GM19452 (cell line): ENCODE measurements at regions not wholly inside any gene's neighbourhood (a gene's known extent, or its start where the extent isn't known, plus 50 kb on each side); places are given as distances from the start of the nearest gene placed in this dataset.

Experiments
- ATAC-seq: cut with Tn5 transposase; IDR thresholded peaks from one replicate; pipeline ENCODE4 v1.9.1; 2021; ENCODE audit not compliant: unreplicated experiment

DNA sequence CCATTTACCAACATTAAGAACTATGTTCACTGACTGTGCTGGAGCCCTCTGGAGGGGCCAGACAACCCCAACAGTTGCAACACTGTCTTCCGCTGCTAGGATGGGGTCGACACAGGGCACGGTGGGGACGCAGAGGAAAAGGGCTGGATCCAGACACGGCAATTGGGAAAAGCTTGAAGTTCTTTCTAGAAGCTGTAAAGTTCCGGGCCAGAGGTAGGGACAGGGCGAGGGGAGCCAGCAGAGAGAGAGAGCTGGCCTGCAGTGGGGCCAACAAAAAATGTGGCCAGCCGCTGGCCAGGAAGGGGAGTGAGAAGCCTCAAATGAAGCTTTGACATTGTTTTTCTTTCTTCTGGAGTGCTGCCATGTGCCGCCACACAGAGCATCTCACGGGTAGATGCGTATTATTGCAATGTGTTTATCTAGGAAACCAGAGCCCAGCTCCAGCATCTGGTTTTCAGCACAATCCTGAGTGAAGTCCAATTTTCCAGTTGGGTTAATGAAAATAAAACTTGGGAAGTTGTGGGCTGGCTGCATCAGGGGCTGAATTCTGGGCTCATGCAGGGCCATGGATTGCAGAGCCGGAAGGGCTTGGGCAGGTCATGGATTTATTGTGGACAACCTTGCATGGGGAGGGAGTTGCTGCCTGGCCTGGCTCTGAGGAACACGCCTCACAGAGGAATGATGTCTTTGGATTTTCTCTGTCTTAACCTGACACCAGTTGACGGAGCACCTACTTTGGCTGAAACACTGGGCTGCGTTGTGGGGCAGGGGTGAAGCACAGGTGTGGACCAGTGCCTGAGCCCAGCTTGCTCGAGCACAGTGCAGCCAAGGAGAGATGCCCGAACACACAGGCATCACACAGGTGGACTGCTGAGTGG is 67.6 kb upstream of the AMPD3 start:
- no peak for ATAC-seq

DNA sequence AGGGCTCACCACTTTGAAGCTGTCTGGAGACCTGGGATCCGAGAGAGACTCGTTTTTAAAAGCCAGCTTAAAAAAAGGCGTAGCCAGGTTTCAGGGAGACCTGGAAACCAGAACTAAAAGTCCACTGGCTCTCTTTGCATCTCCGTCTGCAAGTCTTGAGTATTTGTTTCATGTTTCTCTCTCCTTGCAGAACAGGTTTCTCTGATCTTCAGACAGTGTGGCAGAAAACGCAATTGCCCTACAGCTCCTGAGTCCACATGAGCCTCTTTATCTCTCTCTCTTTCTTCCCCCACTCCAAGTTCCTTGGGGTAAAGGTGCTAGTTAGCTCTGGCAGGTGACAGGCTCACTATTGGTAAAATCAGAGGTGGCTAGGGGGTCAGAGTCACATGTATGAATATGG is 67.0 kb upstream of the AMPD3 start:
- ATAC-seq = no peak

DNA sequence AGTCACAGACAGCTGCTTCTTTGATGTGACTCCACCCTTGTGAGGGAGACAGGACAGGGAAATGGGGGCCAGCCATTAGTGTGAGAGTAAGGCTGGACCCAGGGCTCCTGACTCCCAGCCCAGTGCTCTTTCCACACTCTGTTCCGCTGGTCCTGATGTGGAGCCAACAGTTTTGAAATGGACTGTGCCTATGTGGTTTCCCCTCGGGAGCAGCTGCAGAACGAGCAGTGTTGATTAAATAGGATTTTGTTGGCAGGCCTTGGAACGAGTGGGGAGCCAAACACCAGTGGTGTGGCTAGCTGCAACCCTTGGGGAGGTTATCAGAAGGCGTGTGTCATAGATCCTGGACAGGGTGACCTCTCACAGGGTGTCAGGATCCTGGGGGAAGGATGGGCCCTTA is 66.5 kb upstream of the AMPD3 start:
- ATAC-seq = no peak

DNA sequence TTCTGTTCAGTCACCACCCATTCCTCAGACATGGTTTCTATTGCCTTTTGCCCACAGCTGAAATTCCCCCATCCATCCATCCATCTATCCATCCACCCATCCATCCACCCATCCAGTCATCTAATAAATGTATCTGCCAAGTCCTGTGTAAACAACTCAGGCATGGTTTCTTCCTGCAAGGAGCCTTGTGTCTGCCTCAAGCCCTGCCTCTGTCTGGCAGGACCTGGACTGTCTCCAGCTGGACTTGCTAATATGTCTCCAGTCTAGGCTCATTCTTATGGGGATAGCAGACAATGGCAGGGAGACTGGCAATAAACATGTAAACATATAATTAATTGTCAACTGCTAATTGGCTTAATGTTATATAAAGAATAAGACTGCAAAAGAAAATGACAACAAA is 64.7 kb upstream of the AMPD3 start:
- no peak for ATAC-seq

DNA sequence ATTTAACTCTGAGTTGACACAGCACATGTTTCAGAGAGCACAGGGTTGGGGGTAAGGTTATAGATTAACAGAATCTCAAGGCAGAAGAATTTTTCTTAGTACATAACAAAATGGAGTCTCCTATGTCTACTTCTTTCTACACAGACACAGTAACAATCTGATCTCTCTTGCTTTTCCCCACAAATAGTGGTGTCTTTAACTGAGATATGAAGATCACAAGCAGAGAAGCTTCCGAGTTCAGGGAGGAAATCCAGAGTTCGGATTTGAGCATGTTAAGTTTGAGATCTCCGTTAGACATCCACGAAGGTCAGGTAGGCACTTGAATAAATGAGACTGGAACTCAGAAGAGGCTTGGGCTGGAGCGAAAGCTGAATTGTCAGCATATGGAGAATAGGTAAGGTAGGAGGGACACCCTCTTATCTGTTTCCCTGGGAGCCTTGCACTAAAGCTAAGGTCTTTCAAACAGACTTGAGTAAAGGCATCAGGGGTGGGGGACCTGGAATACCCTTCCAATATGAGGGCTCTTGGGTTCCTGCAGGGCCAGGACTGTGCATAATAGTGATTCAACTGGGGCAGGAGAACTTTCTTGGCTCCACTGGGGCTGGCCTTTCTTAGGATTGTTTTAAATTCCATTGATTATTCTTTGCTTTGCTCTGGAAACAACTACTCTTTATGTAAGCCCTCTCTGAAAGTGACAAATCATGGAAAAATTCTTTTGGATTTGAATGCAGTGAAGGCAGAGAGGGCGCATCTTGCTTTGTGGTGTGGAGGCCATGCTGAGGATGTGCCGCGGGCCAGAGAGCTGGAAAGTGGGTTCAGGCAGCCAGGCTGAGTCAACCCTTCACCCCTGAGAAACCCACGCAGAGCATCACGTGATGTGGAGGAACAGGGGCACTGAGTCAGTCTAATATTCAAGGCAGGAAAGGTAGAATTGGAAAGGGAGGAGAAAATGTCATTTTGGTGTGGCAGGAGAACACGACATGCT is 62.7 kb upstream of the AMPD3 start:
- no peak for ATAC-seq

DNA sequence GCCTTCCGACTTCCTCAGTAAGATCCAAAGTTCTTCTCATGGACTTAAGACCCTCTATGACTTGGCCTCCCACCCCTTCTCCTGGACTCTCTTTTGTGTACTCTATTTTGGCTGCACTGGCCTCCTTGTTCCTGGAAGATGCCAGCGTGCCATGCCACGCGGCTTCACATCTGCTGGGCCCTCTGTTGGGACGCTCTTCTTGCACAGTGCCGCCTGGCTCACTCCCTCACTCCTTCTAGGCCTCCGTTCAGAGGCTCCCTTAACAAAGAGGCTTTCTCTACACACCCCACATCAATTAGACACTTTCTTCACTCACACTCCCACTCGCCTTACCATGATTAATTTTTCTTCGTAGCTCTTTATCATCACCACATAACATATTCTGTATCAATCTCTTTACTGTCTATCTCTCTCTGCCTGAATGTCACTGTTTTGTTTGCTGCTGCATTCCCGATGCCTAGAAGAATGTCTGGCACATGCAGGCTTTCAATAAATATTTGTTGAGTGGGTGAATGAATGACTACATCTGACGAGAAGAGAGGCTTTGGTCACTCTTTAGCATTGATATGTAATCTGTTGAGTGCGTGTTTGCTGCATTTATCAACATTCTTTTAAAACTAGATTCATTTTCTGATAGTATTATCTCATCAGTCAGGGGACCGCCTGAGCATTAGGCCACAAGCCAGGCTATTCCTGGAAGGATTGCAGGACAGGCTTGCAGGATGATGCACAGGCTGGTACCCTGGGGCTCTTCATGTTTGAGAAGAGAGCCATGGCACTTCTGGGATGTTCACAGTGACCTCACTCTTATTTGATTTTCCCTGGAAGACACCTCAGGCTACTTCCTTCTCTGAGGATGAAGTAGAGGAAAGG is 60.6 kb upstream of the AMPD3 start:
- no peak for ATAC-seq

DNA sequence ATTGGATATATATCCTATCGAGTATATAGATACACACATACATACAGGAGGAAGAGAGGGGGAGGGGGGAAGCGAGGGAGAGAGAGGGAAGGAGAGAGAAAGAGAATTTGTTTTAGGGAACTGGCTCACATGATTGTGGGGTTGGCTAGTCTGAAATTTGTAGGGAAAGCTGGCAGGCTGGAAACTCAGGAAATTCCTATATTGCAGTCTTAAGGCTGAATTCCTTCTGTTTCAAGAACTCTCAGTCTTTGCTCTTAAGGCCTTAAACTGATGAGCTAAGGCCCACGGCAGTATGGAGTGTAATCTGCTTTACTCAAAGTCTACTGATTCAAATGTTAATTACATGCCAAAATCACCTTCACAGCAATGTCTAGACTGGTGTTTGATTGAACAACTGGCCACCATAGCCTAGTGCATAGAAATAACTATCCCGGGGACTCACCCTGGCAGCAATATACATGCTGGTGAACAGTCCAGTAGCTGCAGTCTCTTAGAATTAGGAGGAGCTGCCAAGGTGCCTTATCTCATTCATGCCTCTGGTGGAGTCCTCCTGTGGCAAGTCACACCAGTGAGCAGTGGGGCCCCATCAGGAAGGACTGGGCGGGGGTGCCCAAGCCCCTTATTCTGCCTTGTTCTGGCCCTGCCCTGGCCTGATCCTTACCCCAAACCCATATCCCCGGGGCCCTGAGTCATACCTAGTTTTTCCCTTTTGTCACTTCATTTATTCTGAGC is 59.7 kb upstream of the AMPD3 start:
- no peak for ATAC-seq

DNA sequence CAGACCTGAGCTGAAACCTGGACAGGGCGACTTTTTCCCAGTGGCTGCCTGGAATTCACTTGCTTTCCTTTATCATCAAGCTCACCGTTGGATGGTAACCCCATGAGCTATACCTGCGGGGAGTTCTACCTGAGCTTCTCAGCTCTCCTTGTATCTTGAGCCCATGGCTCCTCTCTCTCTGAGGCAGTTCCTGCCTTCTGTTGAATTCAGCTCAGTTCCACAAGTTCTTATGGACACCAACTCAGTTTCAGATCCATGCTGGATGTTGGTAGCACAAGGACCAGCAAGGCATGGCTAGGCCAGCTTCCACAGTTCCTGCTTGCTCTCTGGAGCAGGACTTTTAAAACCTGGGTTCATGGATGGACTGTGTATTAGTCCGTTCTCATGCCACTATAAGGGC is 58.3 kb upstream of the AMPD3 start:
- ATAC-seq = no peak

DNA sequence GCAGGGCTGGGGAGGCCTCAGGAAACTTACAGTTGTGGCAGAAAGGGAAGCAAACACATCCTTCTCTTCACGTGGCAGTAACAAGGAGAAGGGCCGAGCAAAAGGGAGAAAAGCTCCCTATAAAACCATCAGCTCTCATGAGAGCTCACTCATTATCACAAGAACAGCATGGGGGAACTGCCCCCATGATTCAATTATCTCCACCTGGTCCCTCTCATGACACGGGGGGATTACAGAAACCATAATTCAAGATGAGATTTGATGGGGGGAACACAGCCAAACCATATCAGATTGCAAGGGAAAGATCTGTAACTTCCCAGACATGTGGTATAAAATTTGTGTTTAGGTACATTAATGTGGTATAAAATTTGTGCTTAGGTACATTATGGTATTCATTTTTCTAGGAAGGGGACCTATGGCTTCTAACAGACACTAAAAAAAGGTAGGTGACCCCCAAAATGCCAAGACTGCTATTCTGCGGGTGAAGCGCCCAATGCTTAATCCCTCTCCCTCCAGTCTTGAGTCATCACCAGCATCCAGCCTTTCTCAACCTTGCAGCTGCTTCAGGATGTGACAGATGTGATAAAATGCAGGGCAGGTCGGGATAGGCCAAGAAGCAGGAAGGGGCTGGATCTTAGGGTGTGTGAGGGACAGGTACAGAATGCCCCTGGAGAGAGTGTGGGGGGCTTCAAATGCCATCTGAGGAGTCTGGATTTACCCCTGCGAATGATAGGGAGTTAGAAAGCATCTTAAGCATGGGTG is 57.7 kb upstream of the AMPD3 start:
- no peak for ATAC-seq

DNA sequence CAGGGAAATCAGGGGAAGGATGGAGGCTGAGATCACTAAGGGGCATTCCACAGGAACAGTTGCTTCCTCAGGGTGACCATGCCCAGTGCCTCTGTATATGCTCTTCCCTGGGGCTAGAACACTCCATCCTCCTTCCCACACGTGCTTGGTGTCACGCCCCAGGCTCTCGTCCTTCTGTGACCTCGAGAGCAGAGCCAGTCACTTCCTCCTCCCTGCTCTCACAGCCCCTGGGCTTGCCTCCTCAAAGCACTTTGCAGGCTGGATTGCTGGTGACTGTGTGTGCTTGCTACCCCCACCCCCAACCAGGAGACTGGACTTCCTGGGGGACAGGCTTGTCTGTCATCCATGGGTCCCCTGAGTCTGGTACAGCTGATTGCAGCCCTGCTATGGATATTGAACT is 56.5 kb upstream of the AMPD3 start:
- ATAC-seq = no peak

DNA sequence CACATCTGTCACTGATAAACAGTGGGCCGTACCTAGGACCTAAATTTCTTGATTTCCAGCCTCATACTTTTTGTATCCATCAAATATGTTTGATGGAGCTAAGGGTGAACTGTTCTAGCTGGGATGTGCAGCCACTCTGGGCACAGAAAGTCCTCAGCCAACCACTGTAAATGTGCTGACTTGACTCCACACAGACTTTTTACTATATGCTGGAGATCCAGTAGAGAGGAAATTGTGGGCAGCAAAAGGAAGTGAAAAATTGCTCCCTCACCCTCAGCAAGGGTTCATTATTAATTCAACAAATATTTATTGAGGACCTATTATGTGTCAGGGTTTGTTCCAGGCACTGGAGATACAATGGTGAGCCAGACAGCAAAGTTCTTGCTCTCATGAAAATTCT is 54.2 kb upstream of the AMPD3 start:
- no peak for ATAC-seq

DNA sequence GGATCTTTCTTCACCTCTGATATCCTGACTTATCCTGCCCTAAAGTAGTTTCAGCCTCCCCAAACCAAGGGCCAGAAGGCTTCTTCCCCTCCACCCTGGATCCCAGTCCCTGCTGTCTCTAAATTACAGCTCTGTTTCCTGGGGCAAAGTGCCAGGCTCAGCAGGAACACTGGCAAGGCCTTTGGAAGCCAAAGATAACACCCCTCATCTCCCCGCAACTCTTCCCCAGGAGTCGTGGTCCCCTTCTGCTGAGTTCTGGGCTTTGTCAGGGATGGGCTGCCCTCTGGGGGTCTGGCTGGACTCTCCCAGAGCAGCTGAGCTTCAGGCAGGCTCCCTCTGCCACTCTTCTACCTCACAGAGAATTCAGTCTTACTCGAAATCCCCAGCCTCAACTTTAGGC is 53.8 kb upstream of the AMPD3 start:
- no peak for ATAC-seq

DNA sequence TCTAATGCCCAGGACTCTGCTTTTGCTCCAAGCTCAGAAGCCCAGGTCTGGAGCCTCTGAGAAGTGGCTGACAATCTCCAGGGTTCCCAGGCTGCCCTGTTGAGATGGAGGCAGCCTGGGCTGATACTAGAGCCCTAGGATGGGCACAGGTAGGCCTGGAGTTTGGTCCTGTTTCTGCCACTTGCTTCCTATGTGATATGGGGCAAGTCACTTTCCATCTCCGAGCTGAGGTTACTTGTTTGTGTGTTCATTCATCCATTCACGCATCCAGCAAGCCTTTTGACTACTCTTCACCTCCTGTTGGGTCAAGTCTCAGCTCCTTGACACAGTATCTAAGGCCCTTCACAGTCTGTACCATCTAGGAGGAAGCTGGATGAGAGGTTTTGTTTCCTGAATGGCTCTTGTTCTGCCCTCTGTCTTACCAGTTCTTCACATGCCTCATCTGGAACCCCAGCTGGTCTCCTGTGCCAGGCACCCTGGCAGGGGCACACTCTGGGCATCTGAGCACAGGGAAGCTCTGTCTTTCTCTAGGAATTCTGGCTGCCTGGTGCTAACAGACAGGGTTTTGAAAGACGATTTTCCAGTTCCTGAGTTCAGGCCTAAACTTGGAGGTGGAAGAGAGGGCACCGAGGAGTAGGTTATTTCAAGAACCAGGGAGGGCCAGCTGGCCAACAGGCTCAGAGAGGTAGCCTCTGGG is 53.2 kb upstream of the AMPD3 start:
- ATAC-seq = no peak
